ENCODE measurements at regions not wholly inside any gene's neighbourhood (a gene's known extent, or its start where the extent isn't known, plus 50 kb on each side); places are given as distances from the start of the nearest gene placed in this dataset.

DNA sequence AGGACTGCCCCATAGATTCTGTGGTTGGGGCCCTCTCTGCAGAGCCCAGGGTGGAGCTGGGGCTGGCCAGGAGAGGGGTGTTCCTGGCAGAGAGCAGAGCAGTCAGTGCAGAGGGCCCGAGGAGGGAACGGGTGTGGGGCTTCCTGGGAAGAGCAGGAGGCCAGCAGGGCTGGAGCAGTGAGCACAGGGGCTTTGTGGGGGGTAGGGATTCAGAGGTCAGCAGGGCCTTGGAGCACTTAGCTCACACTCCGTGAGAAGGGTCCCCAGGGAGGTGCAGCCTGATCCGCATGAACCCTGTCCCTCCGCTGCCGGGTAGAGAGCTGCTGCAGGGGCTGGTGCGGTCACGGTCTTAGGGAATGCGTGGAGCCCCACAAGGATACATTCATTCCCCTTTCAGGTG is 113.0 kb upstream of the CIBAR2 start:
- Histone ChIP-seq H3F3A (ENCODE audit: low read depth) (no peaks in the 10 kb centered on the region), H3K36me3 (ENCODE audit: insufficient read depth, low read length) (no peaks in the 10 kb centered on the region), H4K20me1 (ENCODE audit: insufficient read depth, low read length, poor library complexity, severe bottlenecking) (no peaks in the 10 kb centered on the region), H3K79me2 (ENCODE audit: insufficient read depth, low read length) (no peaks in the 10 kb centered on the region), H3K9me3 (ENCODE audit: insufficient read depth, low read depth, low read length) (no peaks in the 10 kb centered on the region), H3K4me3 (ENCODE audit: low read length, poor library complexity, severe bottlenecking) (no peak overlapping the region), H3K9ac (ENCODE audit: low read depth, low read length, poor library complexity, severe bottlenecking) (no peak overlapping the region), H3K27me3 (ENCODE audit: insufficient read depth, low read length, poor library complexity, severe bottlenecking) (no peaks in the 10 kb centered on the region), H2AFZ (ENCODE audit: low read length) (no peak overlapping the region), H3K9me2 (replicated peaks; ENCODE audit: low read depth, low read length) (no peaks in the 10 kb centered on the region), H3K4me2 (ENCODE audit: low read depth, low read length, poor library complexity, severe bottlenecking) (no peak overlapping the region), H3K4me1 (ENCODE audit: insufficient read depth, low read length, poor library complexity, severe bottlenecking) (peaks cover 11% of the 10 kb centered on the region)
- TF ChIP-seq, protein P1, sequence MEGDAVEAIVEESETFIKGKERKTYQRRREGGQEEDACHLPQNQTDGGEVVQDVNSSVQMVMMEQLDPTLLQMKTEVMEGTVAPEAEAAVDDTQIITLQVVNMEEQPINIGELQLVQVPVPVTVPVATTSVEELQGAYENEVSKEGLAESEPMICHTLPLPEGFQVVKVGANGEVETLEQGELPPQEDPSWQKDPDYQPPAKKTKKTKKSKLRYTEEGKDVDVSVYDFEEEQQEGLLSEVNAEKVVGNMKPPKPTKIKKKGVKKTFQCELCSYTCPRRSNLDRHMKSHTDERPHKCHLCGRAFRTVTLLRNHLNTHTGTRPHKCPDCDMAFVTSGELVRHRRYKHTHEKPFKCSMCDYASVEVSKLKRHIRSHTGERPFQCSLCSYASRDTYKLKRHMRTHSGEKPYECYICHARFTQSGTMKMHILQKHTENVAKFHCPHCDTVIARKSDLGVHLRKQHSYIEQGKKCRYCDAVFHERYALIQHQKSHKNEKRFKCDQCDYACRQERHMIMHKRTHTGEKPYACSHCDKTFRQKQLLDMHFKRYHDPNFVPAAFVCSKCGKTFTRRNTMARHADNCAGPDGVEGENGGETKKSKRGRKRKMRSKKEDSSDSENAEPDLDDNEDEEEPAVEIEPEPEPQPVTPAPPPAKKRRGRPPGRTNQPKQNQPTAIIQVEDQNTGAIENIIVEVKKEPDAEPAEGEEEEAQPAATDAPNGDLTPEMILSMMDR (conservative IDR thresholded peaks at IDR 0.05; ENCODE audit: low read length), result no peak
- TF ChIP-seq EZH2phosphoT487 (IDR thresholded peaks at IDR 0.05; ENCODE audit: borderline replicate concordance), result no peak

DNA sequence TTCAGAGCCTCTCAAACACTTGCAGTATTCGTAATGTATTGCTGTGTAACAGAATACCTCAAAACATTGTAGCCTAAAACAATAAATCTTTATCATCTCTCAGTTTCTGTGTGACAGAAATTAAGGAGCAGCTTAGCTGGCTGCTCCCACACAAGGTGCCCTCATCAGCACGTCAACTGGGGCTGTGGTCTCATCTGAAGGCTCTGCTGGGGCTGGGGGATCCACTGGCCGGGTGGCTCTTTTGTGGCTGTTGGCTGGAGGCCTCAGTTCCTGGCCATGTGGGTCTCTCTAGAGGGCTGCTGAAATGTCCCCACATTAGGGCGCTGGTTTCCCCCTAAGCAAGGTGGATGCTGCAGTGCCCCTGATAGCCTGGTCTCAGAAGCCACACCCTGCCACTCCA is 113.4 kb upstream of the CIBAR2 start:
- Histone ChIP-seq H3K79me2 (ENCODE audit: insufficient read depth, low read length) (no peaks in the 10 kb centered on the region), H3K9me3 (ENCODE audit: insufficient read depth, low read depth, low read length) (no peaks in the 10 kb centered on the region), H3K4me2 (ENCODE audit: low read depth, low read length, poor library complexity, severe bottlenecking) (no peak overlapping the region), H3K4me3 (ENCODE audit: low read length, poor library complexity, severe bottlenecking) (no peak overlapping the region), H3K36me3 (ENCODE audit: insufficient read depth, low read length) (no peaks in the 10 kb centered on the region), H3K4me1 (ENCODE audit: insufficient read depth, low read length, poor library complexity, severe bottlenecking) (peaks cover 11% of the 10 kb centered on the region), H3K27me3 (ENCODE audit: insufficient read depth, low read length, poor library complexity, severe bottlenecking) (no peaks in the 10 kb centered on the region), H3K9ac (ENCODE audit: low read depth, low read length, poor library complexity, severe bottlenecking) (no peak overlapping the region), H3K9me2 (replicated peaks; ENCODE audit: low read depth, low read length) (no peaks in the 10 kb centered on the region), H3F3A (ENCODE audit: low read depth) (no peaks in the 10 kb centered on the region), H4K20me1 (ENCODE audit: insufficient read depth, low read length, poor library complexity, severe bottlenecking) (no peaks in the 10 kb centered on the region), H2AFZ (ENCODE audit: low read length) (no peak overlapping the region)
- no peak for TF ChIP-seq EZH2phosphoT487 (IDR thresholded peaks at IDR 0.05; ENCODE audit: borderline replicate concordance)
- TF ChIP-seq, protein P1 (conservative IDR thresholded peaks at IDR 0.05; ENCODE audit: low read length), result no peak

DNA sequence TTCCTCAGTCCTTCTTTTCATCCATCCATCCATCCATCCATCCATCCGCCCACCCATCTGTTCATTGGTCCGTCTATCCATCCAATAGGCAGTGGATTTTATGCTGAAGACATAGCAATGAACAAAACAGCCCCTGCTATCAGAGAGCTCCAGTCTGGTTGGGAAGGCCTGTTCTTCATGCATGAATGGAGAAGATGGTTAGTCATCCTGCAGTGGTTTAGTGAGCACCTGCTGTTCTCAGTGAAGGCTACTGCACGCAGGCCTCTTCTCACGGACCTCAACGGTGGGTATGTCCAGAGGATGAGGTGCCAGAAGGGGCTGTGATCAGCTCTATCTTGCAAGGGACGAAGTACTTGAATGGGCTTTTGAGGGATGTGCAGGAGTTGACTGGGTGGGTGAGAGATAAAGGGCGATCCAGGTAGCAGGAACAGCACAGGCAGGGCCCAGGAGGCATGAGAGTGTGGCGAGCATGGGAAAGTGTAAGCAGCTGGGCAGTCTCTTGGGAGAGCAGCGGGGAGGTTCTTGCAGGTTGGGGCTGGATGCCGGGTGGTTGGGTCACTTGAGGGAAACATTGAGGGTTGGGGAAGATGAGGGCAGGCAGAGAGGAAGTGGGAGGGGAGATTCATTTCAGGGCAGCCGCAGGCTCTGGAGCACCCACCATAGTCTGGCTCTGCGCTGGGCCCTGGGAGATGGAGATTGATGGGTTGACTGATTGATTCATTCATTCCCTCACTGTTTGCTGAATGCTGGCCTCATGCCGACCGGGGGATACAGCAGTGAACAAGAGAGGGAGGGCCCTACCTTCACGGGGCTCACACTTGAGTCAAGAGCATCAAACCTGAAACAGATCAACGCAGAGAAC is 115.0 kb upstream of the CIBAR2 start:
- Histone ChIP-seq H3K9ac (ENCODE audit: low read depth, low read length, poor library complexity, severe bottlenecking) (no peak overlapping the region), H3F3A (ENCODE audit: low read depth) (no peaks in the 10 kb centered on the region), H4K20me1 (ENCODE audit: insufficient read depth, low read length, poor library complexity, severe bottlenecking) (no peaks in the 10 kb centered on the region), H3K4me2 (ENCODE audit: low read depth, low read length, poor library complexity, severe bottlenecking) (peak overlapping the region; percentile 0), H3K27me3 (ENCODE audit: insufficient read depth, low read length, poor library complexity, severe bottlenecking) (no peaks in the 10 kb centered on the region), H3K9me2 (replicated peaks; ENCODE audit: low read depth, low read length) (no peaks in the 10 kb centered on the region), H3K4me1 (ENCODE audit: insufficient read depth, low read length, poor library complexity, severe bottlenecking) (peaks cover 11% of the 10 kb centered on the region), H3K9me3 (ENCODE audit: insufficient read depth, low read depth, low read length) (no peaks in the 10 kb centered on the region), H3K36me3 (ENCODE audit: insufficient read depth, low read length) (no peaks in the 10 kb centered on the region), H3K79me2 (ENCODE audit: insufficient read depth, low read length) (no peaks in the 10 kb centered on the region), H3K4me3 (ENCODE audit: low read length, poor library complexity, severe bottlenecking) (no peak overlapping the region), H2AFZ (ENCODE audit: low read length) (no peak overlapping the region)
- TF ChIP-seq, protein P1 (conservative IDR thresholded peaks at IDR 0.05; ENCODE audit: low read length), result no peak
- no peak for TF ChIP-seq EZH2phosphoT487 (IDR thresholded peaks at IDR 0.05; ENCODE audit: borderline replicate concordance)

All from Loucy (cell line).